HG03432 (cell line): ENCODE measurements at regions not wholly inside any gene's neighbourhood (a gene's known extent, or its start where the extent isn't known, plus 50 kb on each side); places are given as distances from the start of the nearest gene placed in this dataset.
A peak's percentile ranks its signal among the peaks of the same experiment; 100 is the strongest.

Experiments used
- ATAC-seq: cut with Tn5 transposase; IDR thresholded peaks from one replicate; pipeline ENCODE4 v1.9.1; 2021; ENCODE audit warnings: mild to moderate bottlenecking, moderate library complexity; ENCODE audit not compliant: unreplicated experiment

GRCh38 chr6:99219788-99220187 lies 129.7 kb downstream of the FAXC start:
- peak; percentile 95 for ATAC-seq

- no peak for ATAC-seq
These were observed 132.5 kb downstream of the FAXC start for GRCh38 chr6:99216959-99217358.

GRCh38 chr6:99195986-99196655 lies 153.4 kb downstream of the FAXC start:
- no peak for ATAC-seq

GRCh38 chr6:99192561-99192960 lies 156.9 kb downstream of the FAXC start:
- no peak for ATAC-seq

GRCh38 chr6:99189823-99190721 lies 159.4 kb downstream of the FAXC start:
- ATAC-seq, result peak; percentile 98

GRCh38 chr6:99187429-99187828 lies 162.0 kb downstream of the FAXC start:
- no peak for ATAC-seq

- ATAC-seq, result no peak
These were observed 163.1 kb downstream of the FAXC start for GRCh38 chr6:99186417-99186816.

GRCh38 chr6:99185525-99185924 lies 163.9 kb downstream of the FAXC start:
- no peak for ATAC-seq

- no peak for ATAC-seq
These were observed 164.8 kb downstream of the FAXC start for GRCh38 chr6:99184696-99185095.

- no peak for ATAC-seq
These were observed 166.4 kb downstream of the FAXC start for GRCh38 chr6:99183066-99183465.

GRCh38 chr6:99181174-99181573 lies 168.3 kb downstream of the FAXC start:
- no peak for ATAC-seq

- peak; percentile 39 for ATAC-seq
These were observed 171.3 kb downstream of the FAXC start for GRCh38 chr6:99178168-99178567.

- no peak for ATAC-seq
These were observed 171.7 kb downstream of the FAXC start for GRCh38 chr6:99177736-99178135.

GRCh38 chr6:99165838-99166237 lies 183.6 kb downstream of the FAXC start:
- peak; percentile 91 for ATAC-seq

GRCh38 chr6:99152347-99152643 lies 197.2 kb downstream of the FAXC start:
- no peak for ATAC-seq

GRCh38 chr6:99151634-99152346 lies 197.7 kb downstream of the FAXC start:
- ATAC-seq, result peak; percentile 95

GRCh38 chr6:99148761-99149160 lies 200.7 kb downstream of the FAXC start:
- no peak for ATAC-seq

- no peak for ATAC-seq
These were observed 200.4 kb upstream of the FBXL4 start for GRCh38 chr6:99148111-99148510.

- no peak for ATAC-seq
These were observed 199.5 kb upstream of the FBXL4 start for GRCh38 chr6:99147206-99147605.

GRCh38 chr6:99146711-99147110 lies 199.0 kb upstream of the FBXL4 start:
- ATAC-seq, result no peak

GRCh38 chr6:99145738-99146137 lies 198.0 kb upstream of the FBXL4 start:
- ATAC-seq, result no peak
